ENCODE measurements at regions not wholly inside any gene's neighbourhood (a gene's known extent, or its start where the extent isn't known, plus 50 kb on each side); places are given as distances from the start of the nearest gene placed in this dataset.

DNA sequence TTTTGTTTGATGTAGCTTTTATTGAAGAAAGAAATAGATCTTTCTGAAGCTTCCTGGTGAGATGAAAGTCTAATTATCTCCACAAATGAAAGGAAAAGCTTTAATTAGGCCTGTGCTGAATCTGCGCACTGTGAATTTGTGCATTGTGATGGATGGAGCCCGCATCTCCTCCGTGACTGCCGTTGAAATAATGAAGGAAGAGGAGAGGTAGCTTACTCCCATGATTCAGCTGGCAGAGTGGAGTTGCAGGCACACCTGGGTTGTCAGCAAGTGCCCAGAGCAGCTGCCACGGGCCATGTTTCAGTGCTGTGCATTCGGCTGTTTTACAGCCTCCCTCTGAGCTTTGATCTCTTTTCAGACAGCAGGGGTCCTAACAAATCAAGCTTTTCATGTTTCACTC is 735.3 kb upstream of the TENM3 start:
- DNase-seq (no peak), ATAC-seq (no peak)
- Histone ChIP-seq H3K36me3 (replicated peaks in 1 of 2; ENCODE audit: insufficient read depth in 1 of 2, low read depth in 2 of 2) (no peaks in the 10 kb centered on the region), H3K27me3 (no peaks in the 10 kb centered on the region), H3K4me1 (no peaks in the 10 kb centered on the region), H3K27ac (no peak overlapping the region), H3K4me3 (no peak overlapping the region), H3K9me3 (no peaks in the 10 kb centered on the region)
- TF ChIP-seq, protein P1, sequence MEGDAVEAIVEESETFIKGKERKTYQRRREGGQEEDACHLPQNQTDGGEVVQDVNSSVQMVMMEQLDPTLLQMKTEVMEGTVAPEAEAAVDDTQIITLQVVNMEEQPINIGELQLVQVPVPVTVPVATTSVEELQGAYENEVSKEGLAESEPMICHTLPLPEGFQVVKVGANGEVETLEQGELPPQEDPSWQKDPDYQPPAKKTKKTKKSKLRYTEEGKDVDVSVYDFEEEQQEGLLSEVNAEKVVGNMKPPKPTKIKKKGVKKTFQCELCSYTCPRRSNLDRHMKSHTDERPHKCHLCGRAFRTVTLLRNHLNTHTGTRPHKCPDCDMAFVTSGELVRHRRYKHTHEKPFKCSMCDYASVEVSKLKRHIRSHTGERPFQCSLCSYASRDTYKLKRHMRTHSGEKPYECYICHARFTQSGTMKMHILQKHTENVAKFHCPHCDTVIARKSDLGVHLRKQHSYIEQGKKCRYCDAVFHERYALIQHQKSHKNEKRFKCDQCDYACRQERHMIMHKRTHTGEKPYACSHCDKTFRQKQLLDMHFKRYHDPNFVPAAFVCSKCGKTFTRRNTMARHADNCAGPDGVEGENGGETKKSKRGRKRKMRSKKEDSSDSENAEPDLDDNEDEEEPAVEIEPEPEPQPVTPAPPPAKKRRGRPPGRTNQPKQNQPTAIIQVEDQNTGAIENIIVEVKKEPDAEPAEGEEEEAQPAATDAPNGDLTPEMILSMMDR (IDR thresholded peaks at IDR 0.05), result no peak
- no peak for TF ChIP-seq POLR2A (IDR thresholded peaks at IDR 0.05)
- WGBS, 2 donors, result 61 to 65% methylated on average over 6 of the region's 6 CpGs
- intact Hi-C loops (cut with DNase I), result no loop called here

DNA sequence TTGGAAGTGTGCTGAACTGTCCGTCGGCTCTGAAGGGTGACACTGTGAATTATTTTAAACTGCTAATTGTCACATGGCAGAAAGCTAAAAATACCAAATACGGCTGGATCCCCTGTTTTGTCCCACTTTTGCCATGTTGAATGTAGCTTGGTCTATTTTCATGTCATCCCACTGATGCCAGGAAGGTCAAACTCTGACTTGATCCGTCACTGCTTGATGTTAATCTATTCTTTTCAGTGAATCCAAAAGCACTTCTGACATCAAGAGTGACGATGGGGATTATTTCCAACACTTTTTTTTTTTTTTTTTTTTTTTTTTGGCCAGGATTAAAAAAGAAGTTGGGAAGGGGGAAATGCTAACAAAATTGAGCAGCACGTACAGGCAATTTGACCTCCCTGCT is 734.6 kb upstream of the TENM3 start:
- WGBS, 2 donors, result 46 to 57% methylated on average over 6 of the region's 6 CpGs
- Histone ChIP-seq H3K9me3 (no peaks in the 10 kb centered on the region), H3K36me3 (replicated peaks in 1 of 2; ENCODE audit: insufficient read depth in 1 of 2, low read depth in 2 of 2) (no peaks in the 10 kb centered on the region), H3K4me1 (no peaks in the 10 kb centered on the region), H3K27ac (no peak overlapping the region), H3K4me3 (no peak overlapping the region), H3K27me3 (no peaks in the 10 kb centered on the region)
- TF ChIP-seq, protein P1 (IDR thresholded peaks at IDR 0.05), result no peak
- no peak for TF ChIP-seq POLR2A (IDR thresholded peaks at IDR 0.05)
- ATAC-seq (no peak), DNase-seq (no peak)
- intact Hi-C loops (cut with DNase I), result no loop called here

- Histone ChIP-seq H3K4me3 (no peak overlapping the region), H3K36me3 (replicated peaks in 1 of 2; ENCODE audit: insufficient read depth in 1 of 2, low read depth in 2 of 2) (no peaks in the 10 kb centered on the region), H3K4me1 (no peaks in the 10 kb centered on the region), H3K9me3 (no peaks in the 10 kb centered on the region), H3K27ac (no peak overlapping the region), H3K27me3 (no peaks in the 10 kb centered on the region)
- TF ChIP-seq, protein P1 (IDR thresholded peaks at IDR 0.05), result no peak
- no peak for TF ChIP-seq POLR2A (IDR thresholded peaks at IDR 0.05)
- intact Hi-C loops (cut with DNase I), result no loop called here
- DNase-seq, result no peak
- 43 to 49% methylated on average over 6 of the region's 6 CpGs for WGBS, 2 donors
- no peak for ATAC-seq
Measured at GRCh38 chr4:181509073-181509472, 734.1 kb upstream of the TENM3 start.

DNA sequence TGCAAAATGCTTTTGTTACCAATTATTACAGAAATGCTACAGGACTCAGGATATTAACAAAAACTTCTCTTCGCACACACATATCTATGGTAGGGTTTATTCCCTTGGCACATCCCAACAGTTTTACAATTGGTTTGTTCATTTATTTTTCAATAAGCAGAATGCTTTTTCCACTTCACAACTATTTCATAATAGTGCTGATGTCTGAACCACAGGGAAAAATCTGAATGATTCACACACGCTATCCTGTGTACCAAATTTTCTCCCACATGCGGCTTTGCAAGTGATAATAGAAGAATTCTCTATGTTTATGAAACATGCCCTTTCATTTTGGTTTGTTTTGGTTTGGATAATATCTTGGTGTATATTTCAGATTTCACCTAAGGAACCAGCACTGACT is 725.7 kb upstream of the TENM3 start:
- H3K36me3 ChIP-seq (replicated peaks in 1 of 2; ENCODE audit: insufficient read depth in 1 of 2, low read depth in 2 of 2), result no peaks in the 10 kb centered on the region
- intact Hi-C loops (cut with DNase I), result no loop called here
- no peak overlapping the region for H3K4me3 ChIP-seq
- no peak overlapping the region for H3K27ac ChIP-seq
- no peak for DNase-seq
- no peaks in the 10 kb centered on the region for H3K27me3 ChIP-seq
- TF ChIP-seq POLR2A (IDR thresholded peaks at IDR 0.05), result no peak
- TF ChIP-seq, protein P1 (IDR thresholded peaks at IDR 0.05), result no peak
- ATAC-seq, result no peak
- WGBS, 2 donors, result 80 to 94% methylated on average over 3 of the region's 3 CpGs
- H3K9me3 ChIP-seq, result no peaks in the 10 kb centered on the region
- H3K4me1 ChIP-seq, result no peaks in the 10 kb centered on the region

DNA sequence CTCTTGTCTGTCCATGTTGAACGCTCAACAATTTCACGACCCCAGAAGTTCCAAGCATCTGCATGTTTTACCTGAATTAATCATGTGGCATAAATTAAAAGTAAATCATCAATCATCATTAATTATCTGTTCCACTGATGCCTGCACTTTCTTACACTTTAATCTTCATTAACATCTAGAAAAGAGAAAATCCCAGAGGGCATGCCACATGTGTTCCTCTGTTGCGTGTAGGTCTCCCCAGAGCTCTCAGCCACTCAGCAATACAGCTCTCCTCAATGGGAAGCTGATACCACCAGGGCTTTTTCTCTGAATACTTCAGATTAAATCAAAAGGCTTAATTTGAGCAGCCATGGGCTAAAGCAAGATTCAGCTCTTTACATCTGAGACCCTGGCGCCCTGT is 722.4 kb upstream of the TENM3 start:
- WGBS, 2 donors, result 78 to 86% methylated on average over 4 of the region's 4 CpGs
- intact Hi-C loops (cut with DNase I), result no loop called here

More for the DNA sequence above, 722.4 kb upstream of the TENM3 start:
- DNase-seq, result no peak
- Histone ChIP-seq H3K9me3 (no peaks in the 10 kb centered on the region), H3K4me1 (no peaks in the 10 kb centered on the region), H3K4me3 (no peak overlapping the region), H3K36me3 (replicated peaks in 1 of 2; ENCODE audit: insufficient read depth in 1 of 2, low read depth in 2 of 2) (no peaks in the 10 kb centered on the region), H3K27ac (no peak overlapping the region), H3K27me3 (no peaks in the 10 kb centered on the region)
- TF ChIP-seq POLR2A (IDR thresholded peaks at IDR 0.05), result no peak
- TF ChIP-seq, protein P1 (IDR thresholded peaks at IDR 0.05), result no peak
- no peak for ATAC-seq
